Activated T-cell treated with anti-CD3 and anti-CD28 coated beads, Interleukin-2, amount 50 U/mL, for 72 hours (primary cell): ENCODE measurements at regions not wholly inside any gene's neighbourhood (a gene's known extent, or its start where the extent isn't known, plus 50 kb on each side); places are given as distances from the start of the nearest gene placed in this dataset.

ENCODE experiments used
- ATAC-seq, 2 donors: fragments of 150-1000 bp; cut with Tn5 transposase; replicated peaks in 1 of 2; 2 replicates each; pipeline ENCODE4 v1.10.0; 2021; ENCODE audit warnings: moderate library complexity in 2 of 2, mild to moderate bottlenecking in 1 of 2
- DNase-seq, 2 donors: peaks; one replicate each; pipeline ENCODE4 v3.0.0; 2021 to 2022; ENCODE audit warnings: mixed read lengths in 1 of 2
- H3K27ac Mint-ChIP-seq: one replicate; pipeline ENCODE4 v1.8.0; 2022; ENCODE audit warnings: mild to moderate bottlenecking, moderate library complexity, mixed read lengths
- H3K27me3 Mint-ChIP-seq: one replicate; pipeline ENCODE4 v1.8.0; 2022; ENCODE audit warnings: low read depth, mixed read lengths
- H3K36me3 Mint-ChIP-seq, 2 donors: one replicate each; pipeline ENCODE4 v1.8.0; 2022; ENCODE audit warnings: mixed read lengths in 2 of 2, mild to moderate bottlenecking in 1 of 2; ENCODE audit not compliant: insufficient read depth in 2 of 2
- H3K4me1 Mint-ChIP-seq: one replicate; pipeline ENCODE4 v1.8.0; 2022; ENCODE audit warnings: low read depth, mixed read lengths
- H3K4me3 Mint-ChIP-seq, 2 donors: one replicate each; pipeline ENCODE4 v1.8.0; 2022; ENCODE audit warnings: mild to moderate bottlenecking in 2 of 2, mixed read lengths in 2 of 2, moderate library complexity in 2 of 2
- H3K9me3 Mint-ChIP-seq, 2 donors: one replicate each; pipeline ENCODE4 v1.8.0; 2022; ENCODE audit warnings: mixed read lengths in 2 of 2

DNA sequence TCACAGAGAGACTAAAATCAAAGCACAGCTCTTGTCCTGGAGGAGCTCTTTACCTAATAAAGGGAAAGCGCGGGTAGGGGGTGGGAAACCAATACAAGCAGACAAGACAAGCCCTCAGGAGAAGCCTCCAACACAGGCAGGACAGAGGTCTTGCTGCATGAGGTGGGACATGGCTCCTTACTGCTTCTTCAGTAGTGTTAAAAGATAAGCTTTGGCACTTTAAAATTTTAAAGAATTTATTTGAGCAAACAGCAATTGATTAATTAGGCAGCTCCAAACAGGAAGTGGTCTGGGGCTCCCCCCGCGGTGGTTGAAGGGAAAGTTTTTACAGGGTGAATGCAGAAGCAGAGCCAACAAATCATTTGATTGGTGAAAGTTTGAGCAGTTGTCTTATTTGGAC lies 50.3 kb upstream of the MACC1 start:
- H3K4me1 Mint-ChIP-seq = no peaks in the 10 kb centered on the region
- H3K4me3 Mint-ChIP-seq = no peak overlapping the region
- H3K36me3 Mint-ChIP-seq = no peaks in the 10 kb centered on the region
- ATAC-seq = no peak
- peak in 1 of 2 donors; percentile 5 for DNase-seq
- H3K9me3 Mint-ChIP-seq = no peaks in the 10 kb centered on the region
- no peaks in the 10 kb centered on the region for H3K27me3 Mint-ChIP-seq
- H3K27ac Mint-ChIP-seq = no peak overlapping the region

GRCh38 chr7:20268824-20269223 lies 51.6 kb upstream of the MACC1 start:
- no peak for ATAC-seq
- no peaks in the 10 kb centered on the region for H3K27me3 Mint-ChIP-seq

DNA sequence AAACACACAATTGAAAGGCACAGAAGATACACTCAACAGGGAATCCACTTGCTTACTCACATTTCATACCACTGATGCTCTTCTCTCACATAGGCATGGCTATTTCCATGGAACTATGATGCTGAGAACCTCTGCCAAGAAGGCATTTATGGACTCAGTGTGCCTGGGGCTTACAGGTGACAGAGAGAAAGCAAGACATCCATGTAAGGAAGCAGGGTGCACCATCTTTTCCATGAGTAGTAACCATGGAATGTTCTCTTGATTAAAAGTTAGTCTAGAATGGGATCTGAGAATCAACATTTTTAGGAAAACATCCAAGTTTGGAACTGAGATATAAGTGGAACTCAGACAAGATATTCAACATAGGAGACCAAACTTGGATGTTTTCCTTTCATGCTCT lies 52.5 kb upstream of the MACC1 start:
- DNase-seq (no peak), ATAC-seq (no peak)
- Mint-ChIP-seq H3K27ac (no peak overlapping the region), H3K36me3 (no peaks in the 10 kb centered on the region), H3K4me1 (no peaks in the 10 kb centered on the region), H3K27me3 (no peaks in the 10 kb centered on the region), H3K4me3 (no peak overlapping the region), H3K9me3 (no peaks in the 10 kb centered on the region)

More at GRCh38 chr7:20268824-20269223, 51.6 kb upstream of the MACC1 start:
- H3K27ac Mint-ChIP-seq = no peak overlapping the region
- H3K4me3 Mint-ChIP-seq = no peak overlapping the region
- DNase-seq = no peak
- no peaks in the 10 kb centered on the region for H3K4me1 Mint-ChIP-seq
- no peaks in the 10 kb centered on the region for H3K9me3 Mint-ChIP-seq
- H3K36me3 Mint-ChIP-seq = no peaks in the 10 kb centered on the region

DNA sequence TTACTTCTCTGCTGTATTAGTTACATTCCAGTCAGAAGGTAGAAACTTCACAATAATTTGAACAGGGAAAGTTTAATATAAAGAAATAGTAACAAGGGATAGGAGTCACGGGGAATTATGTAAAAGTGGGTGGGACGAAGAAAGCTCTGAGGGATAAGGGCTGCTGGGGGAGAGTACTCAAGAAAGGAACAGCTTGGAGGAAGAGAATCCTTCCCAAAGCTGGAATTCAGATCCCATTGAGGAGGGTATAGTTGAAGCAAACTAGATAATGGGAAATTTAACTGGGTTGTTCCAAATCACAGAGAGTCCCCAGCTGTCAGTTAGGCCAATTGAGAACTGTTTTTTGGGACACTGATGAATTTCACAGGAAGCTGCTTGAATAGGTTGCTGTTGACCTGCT lies 53.2 kb upstream of the MACC1 start:
- DNase-seq (no peak), ATAC-seq (no peak)
- Mint-ChIP-seq H3K36me3 (no peaks in the 10 kb centered on the region), H3K27me3 (no peaks in the 10 kb centered on the region), H3K27ac (no peak overlapping the region), H3K9me3 (no peaks in the 10 kb centered on the region), H3K4me3 (no peak overlapping the region), H3K4me1 (no peaks in the 10 kb centered on the region)

DNA sequence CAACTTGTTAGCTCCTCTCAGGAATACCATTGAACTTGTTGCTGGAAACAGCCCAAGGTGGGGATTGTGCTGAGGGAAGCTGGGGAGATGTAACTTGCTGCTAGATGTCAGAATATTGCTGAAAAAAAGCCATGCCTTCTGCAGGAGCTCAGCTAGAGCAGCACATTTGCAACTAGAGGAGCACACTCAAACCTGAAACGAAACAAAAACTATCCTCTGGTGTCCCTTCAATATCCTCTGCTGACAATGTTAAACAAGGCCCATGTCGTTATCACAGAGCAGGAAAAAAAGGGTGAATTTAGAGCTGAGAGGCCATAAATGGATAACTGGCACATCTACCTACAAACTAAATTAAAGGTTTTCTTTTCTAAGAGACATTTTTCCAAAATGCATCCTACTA lies 53.7 kb upstream of the MACC1 start:
- Mint-ChIP-seq H3K27ac (no peak overlapping the region), H3K27me3 (no peaks in the 10 kb centered on the region), H3K9me3 (no peaks in the 10 kb centered on the region), H3K4me1 (no peaks in the 10 kb centered on the region), H3K4me3 (no peak overlapping the region), H3K36me3 (no peaks in the 10 kb centered on the region)
- DNase-seq = no peak
- ATAC-seq = no peak

DNA sequence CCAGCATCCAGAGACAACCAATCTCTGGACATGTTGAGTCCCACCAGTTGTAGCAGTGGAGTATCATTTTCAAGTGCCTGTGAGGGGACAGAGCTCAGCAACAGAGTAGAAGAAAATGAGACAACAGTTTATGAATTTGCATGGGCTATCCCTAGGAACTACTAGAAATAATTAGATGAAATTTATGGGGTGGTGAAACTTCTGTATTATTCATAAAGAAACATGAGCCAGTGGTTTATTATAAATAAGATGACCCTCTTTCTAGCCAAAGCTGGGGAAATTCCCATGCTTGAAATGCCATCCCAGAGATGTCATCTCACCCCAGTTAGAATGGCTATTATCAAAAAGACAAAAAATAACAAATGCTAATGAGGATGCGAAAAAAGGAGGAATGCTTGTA lies 55.1 kb upstream of the ITGB8 start:
- Mint-ChIP-seq H3K27me3 (no peaks in the 10 kb centered on the region), H3K36me3 (no peaks in the 10 kb centered on the region), H3K9me3 (no peaks in the 10 kb centered on the region)

GRCh38 chr7:20276705-20277472 lies 53.8 kb upstream of the ITGB8 start:
- Mint-ChIP-seq H3K4me1 (no peaks in the 10 kb centered on the region), H3K4me3 (no peak overlapping the region), H3K36me3 (no peaks in the 10 kb centered on the region), H3K27ac (no peak overlapping the region), H3K9me3 (no peaks in the 10 kb centered on the region), H3K27me3 (no peaks in the 10 kb centered on the region)
- ATAC-seq = peak; percentile 48 to 55
- no peak for DNase-seq

More for the DNA sequence above, 55.1 kb upstream of the ITGB8 start:
- H3K4me3 Mint-ChIP-seq = no peak overlapping the region
- no peak for DNase-seq
- ATAC-seq = no peak
- H3K27ac Mint-ChIP-seq = no peak overlapping the region
- no peaks in the 10 kb centered on the region for H3K4me1 Mint-ChIP-seq

DNA sequence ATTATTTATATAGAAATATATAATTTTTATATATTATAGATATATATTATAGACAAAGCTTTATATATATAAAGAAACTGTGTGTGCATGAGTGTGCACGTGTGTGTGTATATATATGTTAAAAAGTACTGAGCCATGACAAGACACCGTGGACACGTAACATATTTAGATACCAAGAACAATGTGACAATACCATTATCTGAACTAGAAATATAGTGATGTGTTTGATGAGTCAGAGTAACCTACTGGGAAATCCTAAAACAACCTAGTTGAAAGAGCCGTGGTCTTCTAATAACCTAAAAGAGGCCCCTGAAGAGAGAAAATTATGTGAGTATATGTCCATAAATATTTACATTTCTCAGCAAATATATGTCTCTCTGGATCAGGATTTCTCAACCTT lies 50.7 kb upstream of the ITGB8 start:
- Mint-ChIP-seq H3K4me3 (no peak overlapping the region), H3K9me3 (no peaks in the 10 kb centered on the region), H3K27me3 (no peaks in the 10 kb centered on the region), H3K36me3 (no peaks in the 10 kb centered on the region), H3K27ac (no peak overlapping the region), H3K4me1 (peaks cover 7% of the 10 kb centered on the region)
- ATAC-seq (peak in 1 of 2 donors; percentile 12), DNase-seq (no peak)

DNA sequence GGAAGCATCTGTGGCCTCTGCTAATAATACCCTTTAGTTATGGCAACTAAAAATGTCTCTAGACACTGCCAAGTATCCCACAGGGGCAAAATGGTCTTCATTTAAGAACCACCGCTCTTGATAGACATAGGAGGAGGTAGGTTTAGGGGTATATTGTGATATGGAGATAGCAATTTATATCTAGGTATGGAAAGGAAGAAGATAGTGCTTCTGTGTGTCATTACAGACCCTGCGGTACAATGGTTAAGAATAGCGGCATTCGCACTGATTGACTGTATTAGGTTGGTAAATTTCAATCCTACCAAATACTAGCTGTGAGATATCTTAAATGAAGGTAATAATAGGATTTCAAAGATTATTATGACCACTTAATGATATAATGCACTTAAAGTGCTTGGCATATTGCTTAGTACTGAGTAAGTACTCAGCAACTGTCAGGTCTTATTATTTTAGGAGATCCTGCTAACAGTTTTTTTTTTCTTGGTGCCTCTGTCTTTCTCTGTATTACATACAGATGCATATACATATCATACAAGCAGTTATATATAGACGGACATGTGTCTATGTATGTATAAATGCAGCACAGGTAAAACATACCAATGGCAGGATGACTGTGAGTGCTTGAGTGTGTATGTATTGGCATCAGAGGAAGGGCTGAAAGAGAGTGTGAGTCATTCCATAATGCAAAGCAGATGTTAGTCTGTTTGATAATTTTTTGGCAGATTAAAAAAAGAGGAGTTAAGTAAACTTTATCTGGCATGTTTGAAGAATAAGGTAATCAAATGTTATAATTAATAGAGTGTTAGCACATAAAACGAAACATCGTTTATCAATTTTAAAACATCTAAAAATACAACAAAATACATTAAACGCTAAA lies 50.0 kb upstream of the ITGB8 start:
- H3K4me1 Mint-ChIP-seq = peaks cover 7% of the 10 kb centered on the region
- no peak for DNase-seq
- no peak overlapping the region for H3K4me3 Mint-ChIP-seq
- H3K9me3 Mint-ChIP-seq = no peaks in the 10 kb centered on the region
- peak; percentile 61 to 70 for ATAC-seq
- no peak overlapping the region for H3K27ac Mint-ChIP-seq
- H3K36me3 Mint-ChIP-seq = no peaks in the 10 kb centered on the region
- H3K27me3 Mint-ChIP-seq = no peaks in the 10 kb centered on the region
